H1 (cell line): ENCODE measurements at regions not wholly inside any gene's neighbourhood (a gene's known extent, or its start where the extent isn't known, plus 50 kb on each side); places are given as distances from the start of the nearest gene placed in this dataset.
"Not testable (repeated sequence)": the region's sequence is repeated elsewhere in the genome, so short reads cannot be mapped to it uniquely, and the experiment has no call there.

ENCODE experiments used
- CTCF ChIA-PET: fragments of 300-600 bp; sonication (Branson Sonifier 250); formaldehyde crosslinking; loops from one replicate; lab custom pipeline; 2021; ENCODE audit not compliant: partially characterized antibody; lab: Charles Lee
- POLR2A ChIA-PET: fragments of 300-600 bp; sonication (Branson Sonifier 250); formaldehyde crosslinking; loops from one replicate; lab custom pipeline; 2021; ENCODE audit warnings: inconsistent platforms; ENCODE audit not compliant: partially characterized antibody; lab: Charles Lee
- DNase-seq, 2 experiments: peaks; one replicate each; pipeline versions ENCODE4 v3.0.0 to v3.0.0-alpha.2; 2010 to 2022; ENCODE audit warnings: low spot score in 2 of 2, low read depth in 1 of 2, mixed read lengths in 1 of 2
- FAIRE-seq: peaks from 2 replicates; lab custom pipeline; 2011; peaks lifted over from hg19 to GRCh38; lab: Jason Lieb, UNC
- H2AFZ ChIP-seq: 2 replicates; pipeline ENCODE4 v1.8.1; 2012; ENCODE audit warnings: low read length, inconsistent platforms
- H2AK5ac ChIP-seq: 2 replicates; pipeline ENCODE4 v1.6.1; 2013; ENCODE audit warnings: low read depth, low read length
- H2BK120ac ChIP-seq: replicated peaks from 2 replicates; pipeline ENCODE3; 2013; ENCODE audit warnings: low read depth, low read length, inconsistent platforms
- H2BK12ac ChIP-seq: 2 replicates; pipeline ENCODE4 v1.6.1; 2013; ENCODE audit warnings: low read depth, low read length
- H2BK15ac ChIP-seq: 2 replicates; pipeline ENCODE4 v1.6.1; 2013; ENCODE audit warnings: low read length
- H2BK20ac ChIP-seq: 2 replicates; pipeline ENCODE4 v1.6.1; 2013; ENCODE audit warnings: low read length
- H2BK5ac ChIP-seq: 2 replicates; pipeline ENCODE4 v1.6.1; 2013; ENCODE audit warnings: low read depth, low read length
- H3K14ac ChIP-seq: 2 replicates; pipeline ENCODE4 v1.6.1; 2013; ENCODE audit warnings: inconsistent platforms; ENCODE audit not compliant: insufficient read length
- H3K18ac ChIP-seq: 2 replicates; pipeline ENCODE4 v1.6.1; 2013; ENCODE audit warnings: low read length; ENCODE audit errors: extremely low read depth
- H3K23ac ChIP-seq: 2 replicates; pipeline ENCODE4 v1.6.1; 2013; ENCODE audit warnings: inconsistent platforms; ENCODE audit not compliant: insufficient read length
- H3K23me2 ChIP-seq: 2 replicates; pipeline ENCODE4 v1.6.1; 2013; ENCODE audit warnings: low read depth, low read length
- H3K27ac ChIP-seq: 2 replicates; pipeline ENCODE4 v1.6.1; 2011; ENCODE audit warnings: low read depth, low read length, inconsistent platforms
- H3K27me3 ChIP-seq, 4 experiments: replicated peaks in 1 of 4; 1 replicate in 1 of 4; 2 replicates in 3 of 4; pipeline versions ENCODE4 v1.6.1 to v1.8.1; 2011 to 2013; ENCODE audit warnings: low read length in 3 of 4, mild to moderate bottlenecking in 3 of 4, inconsistent platforms in 2 of 4, mixed read lengths in 2 of 4, moderate library complexity in 1 of 4; ENCODE audit not compliant: control insufficient read depth in 3 of 4, insufficient read depth in 3 of 4; ENCODE audit errors: extremely low read depth in 1 of 4
- H3K36me3 ChIP-seq, 4 experiments: 2 replicates each; pipeline versions ENCODE4 v1.6.1 to v1.8.1; 2011 to 2013; ENCODE audit warnings: mild to moderate bottlenecking in 4 of 4, low read length in 3 of 4, moderate library complexity in 2 of 4, control low read depth in 1 of 4, inconsistent platforms in 1 of 4; ENCODE audit not compliant: insufficient read depth in 4 of 4, control insufficient read depth in 2 of 4
- H3K4ac ChIP-seq: replicated peaks from 2 replicates; pipeline ENCODE3; 2013; ENCODE audit warnings: low read length, low read depth, mixed read lengths, inconsistent platforms; ENCODE audit not compliant: insufficient read length
- H3K4me1 ChIP-seq, 4 experiments: replicated peaks in 1 of 4; 1 replicate in 1 of 4; 2 replicates in 3 of 4; pipeline versions ENCODE4 v1.6.1 to v1.8.1; 2011 to 2013; ENCODE audit warnings: low read length in 3 of 4, inconsistent platforms in 2 of 4, mixed read lengths in 1 of 4; ENCODE audit not compliant: insufficient read depth in 4 of 4, control insufficient read depth in 3 of 4
- H3K4me2 ChIP-seq, 2 experiments: 2 replicates each; pipeline versions ENCODE4 v1.6.1 to v1.8.1; 2011 to 2013; ENCODE audit warnings: low read depth in 2 of 2, low read length in 2 of 2, control low read depth in 1 of 2, inconsistent platforms in 1 of 2, mild to moderate bottlenecking in 1 of 2; ENCODE audit not compliant: insufficient read depth in 1 of 2
- H3K4me3 ChIP-seq, 4 experiments: fragments of 200-600, 300-600 bp in 1 of 4; sonication (generic), shearing (Covaris generic), sonication (Bioruptor Twin) in 1 of 4; 2 replicates each; pipeline versions ENCODE4 v1.5.1 to v1.8.1; 2011 to 2016; ENCODE audit warnings: low read length in 4 of 4, low read depth in 3 of 4, control low read depth in 2 of 4, inconsistent platforms in 2 of 4, mild to moderate bottlenecking in 2 of 4, mixed read lengths in 1 of 4, moderate library complexity in 1 of 4; ENCODE audit not compliant: insufficient read depth in 2 of 4; ENCODE audit errors: extremely low read depth in 1 of 4
- H3K56ac ChIP-seq: replicated peaks from 2 replicates; pipeline ENCODE3; 2013; ENCODE audit warnings: low read depth, mild to moderate bottlenecking, mixed read lengths, low read length, inconsistent platforms; ENCODE audit not compliant: insufficient read length
- H3K79me1 ChIP-seq: 2 replicates; pipeline ENCODE4 v1.6.1; 2013; ENCODE audit warnings: low read depth, low read length, control low read depth
- H3K79me2 ChIP-seq, 2 experiments: 2 replicates each; pipeline versions ENCODE4 v1.6.1 to v1.8.1; 2012 to 2013; ENCODE audit warnings: low read length in 2 of 2, mild to moderate bottlenecking in 2 of 2, inconsistent platforms in 1 of 2; ENCODE audit not compliant: insufficient read depth in 2 of 2, control insufficient read depth in 1 of 2
- H3K9ac ChIP-seq, 4 experiments: replicated peaks in 1 of 4; 1 replicate in 1 of 4; 2 replicates in 3 of 4; pipeline versions ENCODE4 v1.6.1 to v1.8.1; 2011 to 2013; ENCODE audit warnings: low read depth in 3 of 4, low read length in 3 of 4, control low read depth in 2 of 4, mild to moderate bottlenecking in 2 of 4, moderate library complexity in 2 of 4, inconsistent platforms in 1 of 4; ENCODE audit errors: extremely low read depth in 1 of 4
- H3K9me3 ChIP-seq, 2 experiments: 2 replicates each; pipeline versions ENCODE4 v1.6.1 to v1.8.1; 2012 to 2013; ENCODE audit warnings: mild to moderate bottlenecking in 2 of 2, moderate library complexity in 2 of 2, control low read depth in 1 of 2, inconsistent platforms in 1 of 2, low read depth in 1 of 2, low read length in 1 of 2, mixed read lengths in 1 of 2; ENCODE audit not compliant: insufficient read depth in 2 of 2
- H4K20me1 ChIP-seq, 2 experiments: replicated peaks in 1 of 2; 2 replicates each; pipeline versions ENCODE3 to v1.8.1; 2011 to 2013; ENCODE audit warnings: inconsistent platforms in 2 of 2, low read length in 2 of 2, mild to moderate bottlenecking in 1 of 2; ENCODE audit not compliant: insufficient read depth in 2 of 2, control insufficient read depth in 1 of 2
- H4K5ac ChIP-seq: 2 replicates; pipeline ENCODE4 v1.6.1; 2013; ENCODE audit warnings: low read length, low read depth, mixed read lengths, inconsistent platforms; ENCODE audit not compliant: insufficient read length
- H4K8ac ChIP-seq: 2 replicates; pipeline ENCODE4 v1.8.0; 2013; ENCODE audit warnings: mild to moderate bottlenecking, moderate library complexity, low read length, inconsistent platforms; ENCODE audit not compliant: insufficient read depth; ENCODE audit errors: extremely low read depth
- H4K91ac ChIP-seq: replicated peaks from 2 replicates; pipeline ENCODE3; 2013; ENCODE audit warnings: low read length, mixed read lengths, inconsistent platforms; ENCODE audit not compliant: insufficient read length
- CTCF ChIP-seq, 3 experiments: IDR thresholded peaks; 1 replicate in 2 of 3; 2 replicates in 1 of 3; pipeline versions ENCODE4 v1.5.1 to v1.6.1; 2011; ENCODE audit warnings: low read length in 3 of 3, mild to moderate bottlenecking in 3 of 3, inconsistent platforms in 2 of 3, low read depth in 1 of 3, moderate library complexity in 1 of 3; ENCODE audit not compliant: insufficient read depth in 1 of 3; ENCODE audit errors: control extremely low read depth in 1 of 3
- HDAC2 ChIP-seq, 2 experiments: fragments of 300-600 bp in 1 of 2; sonication (generic) in 1 of 2; IDR thresholded peaks; 2 replicates each; pipeline ENCODE4 v1.6.1; 2011 to 2012; ENCODE audit warnings: low read depth in 2 of 2, low read length in 2 of 2, mild to moderate bottlenecking in 2 of 2, moderate library complexity in 2 of 2, borderline replicate concordance in 1 of 2, inconsistent platforms in 1 of 2
- KDM1A ChIP-seq: fragments of 200-600, 300-600 bp; sonication (generic); IDR thresholded peaks from 2 replicates; pipeline ENCODE4 v1.7.1; 2016; ENCODE audit warnings: mild to moderate bottlenecking, low read length, borderline replicate concordance
- RAD21 ChIP-seq, 2 experiments: IDR thresholded peaks in 1 of 2; conservative IDR thresholded peaks in 1 of 2; 2 replicates each; pipeline ENCODE4 v1.6.1; 2011; ENCODE audit warnings: low read depth in 2 of 2, low read length in 2 of 2, improper control_type of control experiment in 1 of 2, inconsistent platforms in 1 of 2, mild to moderate bottlenecking in 1 of 2, moderate library complexity in 1 of 2
- WGBS, 2 experiments: shearing (Covaris generic) in 1 of 2; methylation state at CpG; one replicate each; pipeline versions ENCODE4 v1.1.6 to v1.1.7; 2013 to 2015; ENCODE audit warnings: low lambda C conversion rate in 2 of 2, mixed read lengths in 2 of 2, inconsistent platforms in 1 of 2, low coverage in 1 of 2, missing lambda C conversion rate in 1 of 2; ENCODE audit not compliant: insufficient replicate concordance in 2 of 2, insufficient coverage in 1 of 2, insufficient read length in 1 of 2; ENCODE audit errors: extremely low coverage in 1 of 2, missing lambda C conversion rate in 1 of 2; 5-methylcytosine and 5-hydroxymethylcytosine counted together

- 0 out of 4 replicates have a peak, but pooled peaks of 1 of the 2 experiments have one; percentile 76 for TF ChIP-seq HDAC2 (IDR thresholded peaks at IDR 0.05; ENCODE audit: borderline replicate concordance in 1 of 2, low read depth in 2 of 2, low read length in 2 of 2)
- peak; percentile 49 to 53 for TF ChIP-seq RAD21 (IDR thresholded peaks at IDR 0.05 in 1 of 2, conservative IDR thresholded peaks at IDR 0.05 in 1 of 2; ENCODE audit: low read depth in 2 of 2, low read length in 2 of 2)
- peak; percentile 84; the same call in 1 of the 2 replicates for TF ChIP-seq KDM1A
- TF ChIP-seq CTCF (IDR thresholded peaks at IDR 0.05; ENCODE audit: control extremely low read depth in 1 of 3, insufficient read depth in 1 of 3, low read depth in 1 of 3, low read length in 3 of 3): peak in 1 of 3 experiments; percentile 20; a peak in 1 of 4 replicates
- H3K4me1 ChIP-seq, H2BK20ac ChIP-seq, H3K79me1 ChIP-seq, H3K14ac ChIP-seq, H3K56ac ChIP-seq, DNase-seq, H3K4me3 ChIP-seq, H2BK5ac ChIP-seq, H3K36me3 ChIP-seq, H3K4ac ChIP-seq, POLR2A ChIA-PET, H4K5ac ChIP-seq, H2BK120ac ChIP-seq, H4K20me1 ChIP-seq, H4K91ac ChIP-seq, H2AFZ ChIP-seq, H2BK12ac ChIP-seq, H3K23ac ChIP-seq, H3K4me2 ChIP-seq, H3K18ac ChIP-seq, H3K27me3 ChIP-seq, H3K79me2 ChIP-seq, H4K8ac ChIP-seq, H3K27ac ChIP-seq, H3K23me2 ChIP-seq, H3K9ac ChIP-seq, H2AK5ac ChIP-seq, H2BK15ac ChIP-seq, H3K9me3 ChIP-seq: not testable (repeated sequence)
- peak; percentile 68 for FAIRE-seq
- 50% methylated on average over 4 of the region's 4 CpGs; no CpG with 5 or more reads in 1 of the 2 experiments for WGBS, 2 experiments
- CTCF ChIA-PET: interaction anchor here (0.6 to 1.4 kb wide), 7 partner anchors 14 to 300 kb away, joined by 3 to 9 read pairs (median 3); no protein-coding TSS in a partner anchor
Measured at GRCh38 chr1:46876093-46876492, 65.2 kb downstream of the CYP4A11 start.
